Ovary (tissue), 7 donors: ENCODE measurements at regions not wholly inside any gene's neighbourhood (a gene's known extent, or its start where the extent isn't known, plus 50 kb on each side); places are given as distances from the start of the nearest gene placed in this dataset.

Source experiments
- DNase-seq, 5 donors: peaks; one replicate each; pipeline ENCODE4 v3.0.0-alpha.2; 2019 to 2020
- H3K27ac ChIP-seq, 2 donors: fragments of 200-600 bp; one replicate each; pipeline versions ENCODE4 v1.5.1 to v1.8.0; 2019 to 2022
- H3K27me3 ChIP-seq: fragments of 200-600 bp; one replicate; pipeline ENCODE4 v1.8.0; 2022
- H3K36me3 ChIP-seq: fragments of 200-600 bp; sonication (generic); one replicate; pipeline ENCODE4 v1.5.1; 2019
- H3K4me1 ChIP-seq: one replicate; pipeline ENCODE4 v1.8.1; 2013; ENCODE audit warnings: mild to moderate bottlenecking, moderate library complexity; ENCODE audit not compliant: insufficient read depth
- H3K4me3 ChIP-seq: fragments of 200-600 bp; sonication (generic); one replicate; pipeline ENCODE4 v1.5.1; 2017
- H3K9me3 ChIP-seq, 2 donors: fragments of 200-600 bp in 1 of 2; sonication (generic) in 1 of 2; one replicate each; pipeline versions ENCODE4 v1.5.1 to v1.8.1; 2013 to 2019; ENCODE audit warnings: mild to moderate bottlenecking in 1 of 2, moderate library complexity in 1 of 2
- CTCF ChIP-seq, 3 donors: fragments of 450-650 bp in 2 of 3; fragments of 200-600 bp in 1 of 3; IDR thresholded peaks; one replicate each; pipeline versions ENCODE4 v1.5.1 to v1.8.0; 2016 to 2022; ENCODE audit warnings: antibody characterized with exemption in 3 of 3, mild to moderate bottlenecking in 1 of 3
- EP300 ChIP-seq: sonication (generic); formaldehyde crosslinking; IDR thresholded peaks from one replicate; pipeline ENCODE4 v1.6.1; 2017; ENCODE audit warnings: antibody characterized with exemption
- POLR2A ChIP-seq: fragments of 450-650 bp; IDR thresholded peaks from one replicate; pipeline ENCODE4 v1.6.1; 2017; ENCODE audit warnings: antibody characterized with exemption, mild to moderate bottlenecking, moderate library complexity
- WGBS, 3 donors: extraction: QIAGEN DNeasy Blood & Tissue Kit in 1 of 3; methylation state at CpG; one replicate each; pipeline versions ENCODE4 v1.1.5 to v1.1.7; 2013 to 2017; 5-methylcytosine and 5-hydroxymethylcytosine counted together
- intact Hi-C, 4 donors: fragments of 100-400 bp; cut with DNase I; formaldehyde crosslinking; loops; one replicate each; pipeline versions ENCODE4 v1.11.0 to v1.15.1; 2022 to 2023
- donor health status: DM: no; HTN: no; CAD: no; lungs with moderate emphysema.
- donor health status: DM: no; HTN: no; CAD: no.
- donor health status: Bipolar disorder and iron deficiency.
- donor health status: DM: no; HTN: no; CAD: no.
- donor health status: DM: yes; HTN: yes; CAD: no.

DNA sequence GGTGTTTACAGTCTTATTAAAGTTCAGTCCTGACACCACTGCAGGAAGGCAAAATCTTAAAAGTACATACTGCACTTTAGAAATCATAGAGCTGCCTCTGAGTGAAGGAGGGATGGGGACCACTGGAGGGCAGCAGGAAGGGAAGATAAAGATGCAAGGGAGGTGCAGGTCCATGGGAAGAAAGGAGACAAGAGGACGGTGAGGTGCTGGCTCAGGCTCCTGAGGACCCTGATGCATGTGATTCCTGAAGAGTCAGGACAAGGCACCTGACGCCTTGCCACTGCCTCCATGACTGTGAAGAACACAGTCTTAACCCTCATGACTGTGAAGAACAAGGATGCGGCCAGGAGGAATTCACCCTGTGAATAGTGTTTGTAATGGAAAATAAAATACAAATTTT lies 116.2 kb upstream of the NPAS2 start:
- no peak overlapping the region for H3K27ac ChIP-seq

GRCh38 chr2:100704156-100704555 lies 115.8 kb upstream of the NPAS2 start:
- H3K4me3 ChIP-seq, result no peak overlapping the region
- H3K4me1 ChIP-seq, result no peaks in the 10 kb centered on the region
- no peak overlapping the region for H3K27ac ChIP-seq
- H3K36me3 ChIP-seq, result no peaks in the 10 kb centered on the region
- 86 to 89% (median 87%) methylated on average over 7 of the region's 7 CpGs for WGBS, 3 donors
- H3K27me3 ChIP-seq, result no peaks in the 10 kb centered on the region
- intact Hi-C loops, result no loop called here
- TF ChIP-seq POLR2A (no peak), CTCF (IDR thresholded peaks at IDR 0.05) (no peak), EP300 (no peak)
- DNase-seq, result no peak
- no peaks in the 10 kb centered on the region for H3K9me3 ChIP-seq

More for the DNA sequence above, 116.2 kb upstream of the NPAS2 start:
- no peaks in the 10 kb centered on the region for H3K27me3 ChIP-seq
- TF ChIP-seq POLR2A, result no peak
- no peak overlapping the region for H3K4me3 ChIP-seq
- H3K4me1 ChIP-seq, result no peaks in the 10 kb centered on the region
- DNase-seq, result no peak
- no peaks in the 10 kb centered on the region for H3K36me3 ChIP-seq
- 46 to 61% (median 53%) methylated on average over 3 of the region's 3 CpGs for WGBS, 3 donors
- no peaks in the 10 kb centered on the region for H3K9me3 ChIP-seq
- intact Hi-C loops, result no loop called here

- no peaks in the 10 kb centered on the region for H3K4me1 ChIP-seq
- no peak for DNase-seq
- 92 to 96% (median 93%) methylated on average over 8 of the region's 8 CpGs for WGBS, 3 donors
Observed at GRCh38 chr2:100704711-100705110, 115.2 kb upstream of the NPAS2 start.

GRCh38 chr2:100707016-100707947 lies 112.7 kb upstream of the NPAS2 start:
- H3K36me3 ChIP-seq, result no peaks in the 10 kb centered on the region
- WGBS, 3 donors, result 87 to 92% (median 90%) methylated on average over 21 of the region's 21 CpGs
- TF ChIP-seq POLR2A (no peak), CTCF (IDR thresholded peaks at IDR 0.05) (no peak), EP300 (no peak)
- no peaks in the 10 kb centered on the region for H3K9me3 ChIP-seq
- no peak for DNase-seq
- no peaks in the 10 kb centered on the region for H3K27me3 ChIP-seq
- intact Hi-C loops, result no loop called here
- no peak overlapping the region for H3K4me3 ChIP-seq
- no peak overlapping the region for H3K27ac ChIP-seq
- H3K4me1 ChIP-seq, result no peaks in the 10 kb centered on the region

More at GRCh38 chr2:100704711-100705110, 115.2 kb upstream of the NPAS2 start:
- Histone ChIP-seq H3K36me3 (no peaks in the 10 kb centered on the region), H3K9me3 (no peaks in the 10 kb centered on the region), H3K4me3 (no peak overlapping the region), H3K27me3 (no peaks in the 10 kb centered on the region), H3K27ac (no peak overlapping the region)
- intact Hi-C loops, result no loop called here
- TF ChIP-seq POLR2A (no peak), EP300 (no peak), CTCF (IDR thresholded peaks at IDR 0.05) (no peak)

DNA sequence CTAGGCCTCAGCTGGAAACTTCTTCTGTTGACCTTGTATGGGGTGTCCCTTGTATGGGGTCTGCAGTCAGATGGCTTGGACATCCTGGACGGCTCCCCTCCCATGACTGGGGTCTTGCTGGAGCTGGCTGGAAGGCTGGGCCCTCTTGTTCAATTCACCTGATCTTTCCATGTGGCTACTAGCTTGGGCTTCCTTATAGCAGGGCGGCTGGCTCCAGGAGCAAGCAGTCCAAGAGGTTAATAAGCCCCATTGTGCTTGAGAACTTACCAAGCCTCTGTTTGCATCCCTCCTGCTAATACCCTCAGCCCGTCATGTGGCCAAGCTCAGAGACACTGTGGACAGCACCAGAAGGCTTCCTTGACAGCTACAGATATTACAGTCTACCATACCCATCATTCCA lies 111.6 kb upstream of the NPAS2 start:
- no peaks in the 10 kb centered on the region for H3K27me3 ChIP-seq
- no peaks in the 10 kb centered on the region for H3K9me3 ChIP-seq
- no peak overlapping the region for H3K4me3 ChIP-seq
- WGBS, 3 donors, result 67 to 91% (median 79%) methylated on average over 3 of the region's 3 CpGs
- no peak overlapping the region for H3K27ac ChIP-seq
- DNase-seq, result no peak
- intact Hi-C loops, result no loop called here
- H3K4me1 ChIP-seq, result no peaks in the 10 kb centered on the region
- H3K36me3 ChIP-seq, result no peaks in the 10 kb centered on the region
- TF ChIP-seq POLR2A (no peak), CTCF (IDR thresholded peaks at IDR 0.05) (no peak), EP300 (no peak)
